ENCODE measurements at regions not wholly inside any gene's neighbourhood (a gene's known extent, or its start where the extent isn't known, plus 50 kb on each side); places are given as distances from the start of the nearest gene placed in this dataset.
"Not testable (repeated sequence)": the region's sequence is repeated elsewhere in the genome, so short reads cannot be mapped to it uniquely, and the experiment has no call there.

DNA sequence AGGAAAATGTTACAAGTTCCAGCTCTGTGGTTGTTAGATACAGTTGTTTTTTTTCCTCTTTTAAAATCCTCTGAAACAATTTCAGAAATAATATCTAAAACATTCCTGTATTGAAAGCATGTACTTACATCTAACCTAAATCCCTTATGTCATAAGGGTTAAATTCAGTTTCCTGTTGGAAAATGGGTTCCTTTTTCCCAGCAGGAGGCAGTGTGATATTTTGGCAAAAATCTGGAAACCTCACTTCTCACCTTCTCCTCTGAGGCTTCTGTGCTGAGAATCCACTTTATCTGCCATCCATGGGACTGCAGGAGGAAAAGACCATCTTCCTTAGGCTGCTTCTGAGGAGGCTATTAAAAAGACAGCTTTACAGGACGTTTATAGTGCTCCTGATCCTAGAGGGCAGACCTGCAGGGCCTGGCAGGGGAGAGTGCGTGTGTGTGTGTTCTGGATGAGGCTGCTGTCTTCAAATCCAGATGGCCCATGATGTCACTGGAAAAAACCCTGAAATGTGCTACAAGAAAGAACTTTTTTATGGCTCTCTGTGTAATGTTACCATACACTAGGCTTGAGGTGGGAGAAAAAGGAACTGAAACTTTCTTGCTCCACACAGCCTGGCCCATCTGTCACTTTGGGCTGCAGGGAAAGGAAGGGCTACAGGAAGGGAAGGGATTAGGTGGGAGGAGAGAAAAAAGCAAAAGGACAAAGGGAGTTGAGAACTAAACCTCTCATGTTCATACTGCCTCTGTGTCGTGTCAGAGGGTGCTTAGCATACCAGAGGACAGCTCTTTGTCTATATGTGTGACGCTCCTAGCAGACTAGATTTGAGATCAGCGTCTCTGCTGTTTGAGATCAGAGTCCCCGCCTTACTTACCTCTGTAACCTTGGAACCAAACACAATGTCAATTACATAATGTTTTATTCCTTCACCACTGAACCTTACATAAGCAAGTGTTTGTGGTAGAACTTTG is 379.2 kb upstream of the SPAG17 start:
- no peak for DNase-seq

DNA sequence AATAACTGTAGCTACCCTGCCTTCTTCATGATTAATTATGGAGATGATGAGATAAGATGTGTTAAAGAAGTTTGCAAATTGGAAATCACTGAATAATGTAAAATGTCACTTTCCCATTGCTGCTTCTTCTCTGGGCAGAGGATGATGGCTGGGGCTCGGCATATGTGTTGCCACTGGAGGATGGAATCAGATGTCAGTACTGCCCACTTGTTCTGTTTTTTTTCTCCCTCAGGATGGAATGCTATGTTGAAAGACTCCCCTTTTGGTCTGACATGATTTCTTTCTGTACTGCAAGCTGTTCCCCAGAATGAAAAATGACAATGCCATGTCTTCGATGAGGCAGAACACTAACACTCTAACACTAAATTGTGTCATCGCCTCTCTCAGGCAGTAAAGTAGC is 373.9 kb upstream of the SPAG17 start:
- DNase-seq: no peak

DNA sequence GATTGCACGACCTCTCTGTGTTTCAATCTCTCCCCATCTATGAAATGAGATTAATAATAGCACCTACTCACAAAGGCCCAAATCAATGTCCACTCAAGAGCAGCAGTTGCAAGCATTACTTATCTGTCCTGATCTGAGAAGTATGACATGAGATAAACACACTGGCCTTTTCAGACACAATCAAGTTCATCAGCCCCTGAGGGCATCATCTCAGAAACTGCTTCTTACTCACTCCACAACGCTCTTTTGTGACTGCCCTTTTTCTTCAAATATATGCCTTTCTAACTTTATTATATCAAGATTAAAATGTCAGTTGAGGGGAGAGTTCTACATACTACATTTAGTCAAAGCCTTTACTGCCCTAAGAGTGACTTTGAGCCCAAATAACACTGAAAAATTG is 371.9 kb upstream of the SPAG17 start:
- DNase-seq: no peak

GRCh38 chr1:118555638-118556037 is 370.6 kb upstream of the SPAG17 start:
- no peak for DNase-seq

DNA sequence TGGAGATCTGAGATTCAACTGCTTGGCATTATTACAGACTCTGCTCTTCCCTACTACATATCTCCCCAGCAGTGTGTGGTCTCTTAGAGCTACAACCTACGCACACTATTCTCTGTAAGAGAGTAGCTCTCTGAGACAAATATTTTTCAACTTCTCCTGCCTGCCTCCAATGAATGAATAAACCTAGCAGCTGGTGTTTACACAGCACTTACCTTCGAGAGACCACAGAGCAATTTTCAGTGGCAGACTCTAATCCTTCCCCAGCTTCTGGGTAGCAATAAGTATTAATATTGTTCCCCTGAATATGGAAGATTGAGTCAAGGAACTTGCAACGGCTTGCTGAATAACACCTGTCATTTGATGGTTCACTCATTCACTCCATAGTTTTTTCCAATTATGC is 350.9 kb upstream of the SPAG17 start:
- DNase-seq: peak; percentile 69

DNA sequence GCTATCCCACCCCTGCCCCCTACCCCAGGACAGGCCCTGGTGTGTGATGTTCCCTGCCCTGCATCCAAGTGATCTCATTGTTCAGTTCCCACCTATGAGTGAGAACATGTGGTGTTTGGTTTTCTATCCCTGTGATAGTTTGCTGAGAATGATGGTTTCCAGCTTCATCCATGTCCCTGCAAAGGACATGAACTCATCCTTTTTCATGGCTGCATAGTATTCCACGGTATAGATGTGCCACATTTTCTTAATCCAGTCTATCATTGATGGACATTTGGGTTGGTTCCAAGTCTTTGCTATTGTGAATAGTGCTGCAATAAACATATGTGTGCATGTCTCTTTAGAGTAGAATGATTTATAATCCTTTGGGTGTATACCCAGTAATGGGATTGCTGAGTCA is 326.9 kb upstream of the SPAG17 start:
- not testable (repeated sequence) for DNase-seq

- DNase-seq: peak; percentile 68
These were observed 319.8 kb upstream of the SPAG17 start for GRCh38 chr1:118504867-118505266.

- peak; percentile 87 for DNase-seq
These were observed 319.2 kb upstream of the SPAG17 start for GRCh38 chr1:118504221-118504644.

- peak; percentile 61 for DNase-seq
These were observed 318.7 kb upstream of the SPAG17 start for GRCh38 chr1:118503752-118504151.

DNA sequence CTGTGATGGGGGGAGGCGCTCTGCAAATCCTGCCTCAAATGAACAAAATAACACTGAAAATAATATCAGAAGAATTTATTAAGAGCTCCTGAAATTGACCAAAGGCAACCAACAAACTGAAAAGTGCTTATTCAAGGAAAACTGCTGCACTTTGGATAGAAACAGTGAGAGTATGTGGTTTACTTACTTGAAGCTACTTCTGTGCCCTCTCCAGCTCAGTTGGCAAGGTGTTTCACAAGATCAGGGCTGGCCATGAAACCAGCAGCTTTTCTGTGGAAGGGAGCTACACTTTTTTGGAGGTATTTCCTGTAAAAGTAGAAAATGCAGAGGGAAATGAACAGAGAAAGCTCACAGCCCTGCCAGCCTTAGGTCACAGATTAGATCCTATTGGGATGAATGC is 310.0 kb upstream of the SPAG17 start:
- DNase-seq: no peak

- DNase-seq: no peak
These were observed 303.8 kb upstream of the SPAG17 start for GRCh38 chr1:118488787-118489186.

- no peak for DNase-seq
These were observed 302.9 kb upstream of the SPAG17 start for GRCh38 chr1:118487932-118488331.

DNA sequence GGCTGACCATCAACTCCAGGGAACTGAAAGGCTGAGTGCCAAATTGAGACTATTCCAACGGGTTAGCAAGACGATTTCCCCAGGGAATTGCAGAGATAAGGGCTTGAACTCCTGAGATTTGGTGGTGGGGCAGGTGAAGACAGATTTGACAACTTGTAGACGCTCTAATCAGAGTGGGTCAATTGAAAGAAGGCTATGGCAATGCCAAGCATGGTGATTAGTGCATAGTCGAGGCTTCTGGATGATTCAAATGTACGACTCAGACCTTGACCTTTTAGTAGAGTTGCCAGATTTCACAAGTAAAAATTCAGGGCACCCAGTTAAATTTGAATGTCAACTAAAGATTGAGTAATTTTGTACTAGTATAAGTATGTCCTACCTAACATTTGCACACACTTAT is 302.1 kb upstream of the SPAG17 start:
- no peak for DNase-seq

DNA sequence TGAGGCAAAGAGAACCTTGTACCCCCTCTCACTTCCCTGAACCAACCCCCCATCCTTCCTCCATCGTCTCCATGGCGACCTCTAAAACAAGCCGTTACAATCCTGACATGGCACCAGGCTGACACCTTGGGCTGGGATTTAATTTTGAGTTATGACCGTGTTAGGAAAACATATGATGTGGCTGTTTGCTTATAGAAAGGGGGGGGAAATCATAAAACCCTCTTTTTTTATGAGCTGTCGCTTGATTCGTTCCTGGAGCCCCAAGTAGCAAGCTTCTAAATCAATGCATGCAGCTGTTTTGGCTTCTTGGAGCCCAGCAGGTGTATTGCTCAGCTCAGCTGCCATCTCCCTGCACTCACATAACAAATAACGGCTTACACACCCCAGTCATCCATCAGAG is 301.2 kb upstream of the SPAG17 start:
- DNase-seq: no peak

DNA sequence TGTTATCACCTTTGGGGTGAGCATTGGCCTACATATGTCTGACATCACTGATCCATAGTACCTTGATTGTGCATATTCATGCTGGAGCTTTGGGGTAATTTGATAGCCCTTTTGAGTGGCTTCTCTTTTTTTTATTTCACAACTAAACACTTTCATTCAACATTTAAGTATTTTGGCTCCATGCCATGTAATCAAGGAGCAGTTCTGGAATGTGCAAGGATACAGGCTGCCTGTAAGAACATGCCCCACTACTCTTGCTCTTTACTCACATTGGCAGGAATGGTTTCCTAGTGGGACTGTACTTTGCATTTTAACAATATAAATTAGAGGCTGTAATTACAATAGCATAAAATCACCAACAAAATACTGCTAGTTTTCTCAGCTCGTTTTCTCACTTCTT is 300.7 kb upstream of the SPAG17 start:
- DNase-seq: peak; percentile 38

DNA sequence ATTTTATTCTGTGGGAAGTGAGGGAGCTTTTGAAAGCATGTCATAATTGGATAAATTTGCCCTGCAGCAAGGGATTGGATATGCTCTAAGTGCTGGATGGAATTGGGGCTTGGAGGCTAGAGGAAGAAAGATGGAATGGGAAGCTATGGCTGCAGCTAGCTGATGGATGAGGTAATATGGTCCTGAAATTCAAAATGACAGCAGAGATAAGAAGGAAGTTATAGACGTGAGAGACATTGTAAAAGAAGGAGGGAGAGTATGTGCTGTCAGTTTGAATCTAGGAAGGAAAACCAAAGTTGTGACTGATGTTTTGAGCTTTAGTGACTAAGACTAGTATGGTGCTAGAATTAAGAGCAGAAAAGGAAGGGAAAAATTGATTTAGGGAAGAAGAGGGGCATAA is 299.9 kb upstream of the SPAG17 start:
- no peak for DNase-seq

GRCh38 chr1:118483245-118484006 is 298.4 kb upstream of the SPAG17 start:
- DNase-seq: no peak

DNA sequence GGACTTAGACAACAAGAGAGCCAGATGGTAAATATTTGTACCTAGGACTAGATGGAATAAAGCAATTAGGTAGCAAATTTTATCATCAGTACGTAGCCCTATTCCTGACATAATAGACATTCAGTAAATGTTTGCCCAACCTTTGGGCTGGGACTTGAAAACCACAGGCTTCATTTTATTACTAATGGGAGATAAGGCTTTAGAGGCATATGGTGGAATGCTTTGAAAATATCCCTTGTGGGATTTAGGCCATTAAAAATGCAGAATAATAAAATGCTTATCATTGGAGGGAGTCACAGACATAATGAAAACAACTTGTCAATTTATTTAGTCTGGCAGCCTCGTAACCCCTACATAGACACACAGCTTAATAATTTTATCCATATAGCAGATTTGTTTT is 296.1 kb upstream of the SPAG17 start:
- no peak for DNase-seq

DNA sequence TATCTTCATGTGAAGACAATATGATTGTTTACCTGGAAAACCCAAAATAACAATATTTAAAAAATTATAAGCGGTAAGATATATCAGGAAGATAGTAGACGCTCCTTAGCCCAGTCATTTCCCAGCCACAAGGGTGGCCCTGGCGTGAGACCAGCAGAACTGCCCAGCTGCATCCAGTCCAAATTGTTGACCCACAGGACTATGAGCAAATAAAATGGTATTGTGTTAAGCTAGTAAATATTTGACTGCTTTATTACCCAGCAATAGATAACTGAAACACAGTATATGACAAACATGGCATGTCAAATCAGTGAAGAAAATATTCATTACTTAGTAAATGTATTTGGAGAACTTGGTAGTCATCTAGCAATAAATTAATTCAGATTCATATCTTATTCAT is 294.3 kb upstream of the SPAG17 start:
- DNase-seq: no peak

GRCh38 chr1:118473825-118474224 is 288.8 kb upstream of the SPAG17 start:
- no peak for DNase-seq

DNA sequence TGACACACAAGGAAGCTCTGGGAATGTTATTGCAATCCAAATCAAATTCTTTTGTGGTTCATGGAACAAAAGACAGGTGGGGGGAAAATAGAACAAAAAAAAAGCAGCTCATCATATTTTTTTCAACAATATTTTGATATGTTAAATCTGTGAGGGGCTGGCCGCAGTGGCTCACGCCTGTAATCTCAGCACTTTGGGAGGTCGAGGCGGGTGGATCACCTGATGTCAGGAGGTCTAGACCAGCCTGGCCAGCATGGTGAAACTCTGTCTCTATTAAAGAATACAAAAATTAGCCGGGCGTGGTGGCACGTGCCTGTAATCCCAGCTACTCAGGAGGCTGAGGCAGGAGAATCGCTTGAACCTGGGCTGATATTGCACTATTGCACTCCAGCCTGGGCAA is 279.4 kb upstream of the SPAG17 start:
- DNase-seq: not testable (repeated sequence)

DNA sequence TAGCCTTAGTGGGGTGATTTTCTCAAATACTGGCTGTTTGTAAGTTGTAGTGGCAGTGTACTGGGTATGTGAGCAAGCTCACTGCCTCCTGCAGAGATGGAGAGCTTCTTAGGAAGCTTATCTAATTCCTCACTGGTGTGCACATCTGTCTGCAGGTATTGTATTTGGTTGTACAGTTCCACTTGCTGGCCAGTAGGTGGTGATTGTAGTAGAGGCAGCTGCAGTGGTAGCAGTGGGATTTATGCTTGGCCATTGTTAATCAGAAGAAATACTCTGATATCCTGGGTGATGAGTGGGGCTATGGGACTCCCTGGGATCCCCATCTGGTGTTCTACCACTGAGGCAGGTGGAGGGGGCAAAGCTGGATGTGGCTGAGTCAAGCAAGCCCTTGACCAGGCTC is 276.1 kb upstream of the SPAG17 start:
- no peak for DNase-seq

GRCh38 chr1:118459871-118460270 is 274.8 kb upstream of the SPAG17 start:
- DNase-seq: no peak

- not testable (repeated sequence) for DNase-seq
These were observed 268.8 kb upstream of the SPAG17 start for GRCh38 chr1:118453856-118454255.

All from NCI-H510A treated with DMSO at 0.1 percent for 48 hours (cell line).